ENCODE measurements at regions not wholly inside any gene's neighbourhood (a gene's known extent, or its start where the extent isn't known, plus 50 kb on each side); places are given as distances from the start of the nearest gene placed in this dataset.

DNA sequence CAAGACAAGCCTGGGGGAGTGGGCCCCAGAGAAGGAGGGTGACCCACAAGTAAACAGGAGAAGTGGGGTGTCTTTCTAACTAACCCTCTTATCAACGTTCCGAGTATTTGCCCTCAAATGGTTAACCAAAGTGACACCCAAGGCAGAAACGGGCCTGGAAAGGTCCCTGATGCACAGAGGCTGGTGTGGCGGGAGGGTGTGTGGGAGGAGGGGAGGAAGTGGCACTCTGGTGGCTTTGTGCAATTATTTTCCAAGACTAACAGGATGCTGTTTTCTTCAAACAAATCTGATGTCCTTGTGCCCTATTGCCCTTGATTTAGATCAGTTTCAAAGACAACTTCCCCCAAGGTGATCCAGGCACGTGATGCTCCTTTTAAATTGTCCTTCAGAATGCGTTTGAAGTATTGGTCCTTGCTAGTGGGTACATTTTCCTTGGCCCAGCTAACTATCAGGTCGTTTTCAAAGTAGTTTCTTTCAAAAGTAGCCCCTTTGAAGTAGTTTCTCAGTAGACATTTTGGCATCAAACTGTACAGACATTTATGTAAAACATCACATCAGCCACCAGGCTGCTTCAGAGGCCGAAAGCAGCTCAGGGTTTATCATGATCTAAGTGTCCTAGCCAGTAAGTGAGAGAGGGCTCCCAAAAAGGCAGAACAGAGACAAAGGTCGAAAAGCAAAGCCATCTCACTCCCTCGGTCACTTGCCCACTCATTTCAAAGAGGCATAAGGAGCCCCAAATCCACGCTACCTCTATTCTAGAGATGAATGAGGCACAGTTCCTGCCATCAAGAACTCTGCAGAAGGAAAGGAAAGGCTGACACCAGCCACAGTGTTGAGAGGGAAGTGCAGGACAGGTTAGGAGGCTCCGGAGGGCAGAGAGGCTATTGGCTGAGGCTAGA lies 371.1 kb upstream of the ID2 start:
- WGBS: 73% methylated on average over 12 of the region's 12 CpGs
- no peak overlapping the region for H3K4me3 ChIP-seq (ENCODE audit: low read depth in 1 of 3, low read length in 3 of 3)
- no peaks in the 10 kb centered on the region for H3K27me3 ChIP-seq (ENCODE audit: control insufficient read depth in 4 of 4, insufficient read depth in 4 of 4, low read length in 3 of 4)
- no peak for DNase-seq (ENCODE audit: low spot score)
- no peak overlapping the region for H3K9ac ChIP-seq (ENCODE audit: low read depth in 1 of 2, low read length in 2 of 2)
- no peaks in the 10 kb centered on the region for H3K36me3 ChIP-seq (ENCODE audit: control insufficient read depth in 4 of 4, insufficient read depth in 3 of 4, low read depth in 1 of 4, low read length in 3 of 4)
- H3K27ac ChIP-seq (ENCODE audit: low read depth in 1 of 2, low read length in 2 of 2): no peak overlapping the region
- no peak for TF ChIP-seq YY1 (IDR thresholded peaks at IDR 0.05)
- no peak for TF ChIP-seq RAD21 (IDR thresholded peaks at IDR 0.05)
- TF ChIP-seq, protein P1, sequence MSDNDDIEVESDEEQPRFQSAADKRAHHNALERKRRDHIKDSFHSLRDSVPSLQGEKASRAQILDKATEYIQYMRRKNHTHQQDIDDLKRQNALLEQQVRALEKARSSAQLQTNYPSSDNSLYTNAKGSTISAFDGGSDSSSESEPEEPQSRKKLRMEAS (IDR thresholded peaks at IDR 0.05): no peak
- no peak for TF ChIP-seq HNF4G (IDR thresholded peaks at IDR 0.05)
- no peak for TF ChIP-seq FOXA1 (IDR thresholded peaks at IDR 0.05)
- no peak for TF ChIP-seq JUND (IDR thresholded peaks at IDR 0.05)
- TF ChIP-seq, protein P2, sequence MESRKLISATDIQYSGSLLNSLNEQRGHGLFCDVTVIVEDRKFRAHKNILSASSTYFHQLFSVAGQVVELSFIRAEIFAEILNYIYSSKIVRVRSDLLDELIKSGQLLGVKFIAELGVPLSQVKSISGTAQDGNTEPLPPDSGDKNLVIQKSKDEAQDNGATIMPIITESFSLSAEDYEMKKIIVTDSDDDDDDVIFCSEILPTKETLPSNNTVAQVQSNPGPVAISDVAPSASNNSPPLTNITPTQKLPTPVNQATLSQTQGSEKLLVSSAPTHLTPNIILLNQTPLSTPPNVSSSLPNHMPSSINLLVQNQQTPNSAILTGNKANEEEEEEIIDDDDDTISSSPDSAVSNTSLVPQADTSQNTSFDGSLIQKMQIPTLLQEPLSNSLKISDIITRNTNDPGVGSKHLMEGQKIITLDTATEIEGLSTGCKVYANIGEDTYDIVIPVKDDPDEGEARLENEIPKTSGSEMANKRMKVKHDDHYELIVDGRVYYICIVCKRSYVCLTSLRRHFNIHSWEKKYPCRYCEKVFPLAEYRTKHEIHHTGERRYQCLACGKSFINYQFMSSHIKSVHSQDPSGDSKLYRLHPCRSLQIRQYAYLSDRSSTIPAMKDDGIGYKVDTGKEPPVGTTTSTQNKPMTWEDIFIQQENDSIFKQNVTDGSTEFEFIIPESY (IDR thresholded peaks at IDR 0.05): no peak
- TF ChIP-seq SP1 (IDR thresholded peaks at IDR 0.05): no peak
- TF ChIP-seq, protein P3, sequence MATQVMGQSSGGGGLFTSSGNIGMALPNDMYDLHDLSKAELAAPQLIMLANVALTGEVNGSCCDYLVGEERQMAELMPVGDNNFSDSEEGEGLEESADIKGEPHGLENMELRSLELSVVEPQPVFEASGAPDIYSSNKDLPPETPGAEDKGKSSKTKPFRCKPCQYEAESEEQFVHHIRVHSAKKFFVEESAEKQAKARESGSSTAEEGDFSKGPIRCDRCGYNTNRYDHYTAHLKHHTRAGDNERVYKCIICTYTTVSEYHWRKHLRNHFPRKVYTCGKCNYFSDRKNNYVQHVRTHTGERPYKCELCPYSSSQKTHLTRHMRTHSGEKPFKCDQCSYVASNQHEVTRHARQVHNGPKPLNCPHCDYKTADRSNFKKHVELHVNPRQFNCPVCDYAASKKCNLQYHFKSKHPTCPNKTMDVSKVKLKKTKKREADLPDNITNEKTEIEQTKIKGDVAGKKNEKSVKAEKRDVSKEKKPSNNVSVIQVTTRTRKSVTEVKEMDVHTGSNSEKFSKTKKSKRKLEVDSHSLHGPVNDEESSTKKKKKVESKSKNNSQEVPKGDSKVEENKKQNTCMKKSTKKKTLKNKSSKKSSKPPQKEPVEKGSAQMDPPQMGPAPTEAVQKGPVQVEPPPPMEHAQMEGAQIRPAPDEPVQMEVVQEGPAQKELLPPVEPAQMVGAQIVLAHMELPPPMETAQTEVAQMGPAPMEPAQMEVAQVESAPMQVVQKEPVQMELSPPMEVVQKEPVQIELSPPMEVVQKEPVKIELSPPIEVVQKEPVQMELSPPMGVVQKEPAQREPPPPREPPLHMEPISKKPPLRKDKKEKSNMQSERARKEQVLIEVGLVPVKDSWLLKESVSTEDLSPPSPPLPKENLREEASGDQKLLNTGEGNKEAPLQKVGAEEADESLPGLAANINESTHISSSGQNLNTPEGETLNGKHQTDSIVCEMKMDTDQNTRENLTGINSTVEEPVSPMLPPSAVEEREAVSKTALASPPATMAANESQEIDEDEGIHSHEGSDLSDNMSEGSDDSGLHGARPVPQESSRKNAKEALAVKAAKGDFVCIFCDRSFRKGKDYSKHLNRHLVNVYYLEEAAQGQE (IDR thresholded peaks at IDR 0.05): no peak
- H3K9me3 ChIP-seq (ENCODE audit: control insufficient read depth in 4 of 4, low read length in 3 of 4): no peaks in the 10 kb centered on the region
- H3K4me1 ChIP-seq (ENCODE audit: control insufficient read depth in 4 of 4, insufficient read depth in 4 of 4, low read length in 3 of 4): peaks cover 8 to 20% (median 8%) of the 10 kb centered on the region in 4 donors

DNA sequence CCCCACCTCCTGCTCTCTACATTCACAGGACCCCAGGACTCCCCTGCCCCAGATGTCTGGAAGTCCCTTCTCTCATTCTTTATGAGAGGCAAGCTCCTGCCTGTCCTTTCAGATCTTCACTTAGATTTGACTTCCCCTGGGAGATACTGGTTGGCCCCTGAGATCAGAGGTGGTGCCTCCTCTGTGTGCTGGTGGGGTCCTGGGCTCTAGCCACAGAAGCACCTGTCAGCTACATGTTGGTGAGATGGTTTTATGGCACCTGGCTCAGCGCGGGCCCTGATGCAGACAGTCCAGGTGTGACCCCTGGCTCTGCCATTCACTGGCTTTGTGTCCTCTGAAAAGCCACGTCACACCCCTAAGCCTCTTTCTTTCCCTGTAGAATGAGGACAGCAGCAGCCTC lies 369.6 kb upstream of the ID2 start:
- Histone ChIP-seq H3K4me3 (ENCODE audit: low read depth in 1 of 3, low read length in 3 of 3) (no peak overlapping the region), H3K9me3 (ENCODE audit: control insufficient read depth in 4 of 4, low read length in 3 of 4) (no peaks in the 10 kb centered on the region), H3K4me1 (ENCODE audit: control insufficient read depth in 4 of 4, insufficient read depth in 4 of 4, low read length in 3 of 4) (peaks cover 0 to 10% (median 3%) of the 10 kb centered on the region in 4 donors), H3K9ac (ENCODE audit: low read depth in 1 of 2, low read length in 2 of 2) (no peak overlapping the region), H3K27ac (ENCODE audit: low read depth in 1 of 2, low read length in 2 of 2) (no peak overlapping the region), H3K36me3 (ENCODE audit: control insufficient read depth in 4 of 4, insufficient read depth in 3 of 4, low read depth in 1 of 4, low read length in 3 of 4) (no peaks in the 10 kb centered on the region), H3K27me3 (ENCODE audit: control insufficient read depth in 4 of 4, insufficient read depth in 4 of 4, low read length in 3 of 4) (no peaks in the 10 kb centered on the region)
- 94% methylated on average over 3 of the region's 3 CpGs for WGBS
- DNase-seq (ENCODE audit: low spot score): no peak
- TF ChIP-seq EGR1 (IDR thresholded peaks at IDR 0.05; ENCODE audit: low read depth in 2 of 2) (no peak), FOXA1 (IDR thresholded peaks at IDR 0.05) (no peak), RAD21 (IDR thresholded peaks at IDR 0.05) (no peak), JUND (IDR thresholded peaks at IDR 0.05) (no peak), HNF4A (conservative IDR thresholded peaks at IDR 0.05) (no peak), RXRA (IDR thresholded peaks at IDR 0.05) (no peak), GABPA (IDR thresholded peaks at IDR 0.05 in 1 of 2, conservative IDR thresholded peaks at IDR 0.05 in 1 of 2) (no peak), YY1 (IDR thresholded peaks at IDR 0.05) (no peak), FOXA2 (IDR thresholded peaks at IDR 0.05) (no peak), NR2F2 (IDR thresholded peaks at IDR 0.05) (no peak)
- TF ChIP-seq, protein P4, sequence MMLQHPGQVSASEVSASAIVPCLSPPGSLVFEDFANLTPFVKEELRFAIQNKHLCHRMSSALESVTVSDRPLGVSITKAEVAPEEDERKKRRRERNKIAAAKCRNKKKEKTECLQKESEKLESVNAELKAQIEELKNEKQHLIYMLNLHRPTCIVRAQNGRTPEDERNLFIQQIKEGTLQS (IDR thresholded peaks at IDR 0.05): no peak
- TF ChIP-seq, protein P3 (IDR thresholded peaks at IDR 0.05): no peak
- TF ChIP-seq, protein P2 (IDR thresholded peaks at IDR 0.05): no peak
- TF ChIP-seq, protein P1 (IDR thresholded peaks at IDR 0.05): no peak
